ENCODE measurements at regions not wholly inside any gene's neighbourhood (a gene's known extent, or its start where the extent isn't known, plus 50 kb on each side); places are given as distances from the start of the nearest gene placed in this dataset.
"Not testable (repeated sequence)": the region's sequence is repeated elsewhere in the genome, so short reads cannot be mapped to it uniquely, and the experiment has no call there.

DNA sequence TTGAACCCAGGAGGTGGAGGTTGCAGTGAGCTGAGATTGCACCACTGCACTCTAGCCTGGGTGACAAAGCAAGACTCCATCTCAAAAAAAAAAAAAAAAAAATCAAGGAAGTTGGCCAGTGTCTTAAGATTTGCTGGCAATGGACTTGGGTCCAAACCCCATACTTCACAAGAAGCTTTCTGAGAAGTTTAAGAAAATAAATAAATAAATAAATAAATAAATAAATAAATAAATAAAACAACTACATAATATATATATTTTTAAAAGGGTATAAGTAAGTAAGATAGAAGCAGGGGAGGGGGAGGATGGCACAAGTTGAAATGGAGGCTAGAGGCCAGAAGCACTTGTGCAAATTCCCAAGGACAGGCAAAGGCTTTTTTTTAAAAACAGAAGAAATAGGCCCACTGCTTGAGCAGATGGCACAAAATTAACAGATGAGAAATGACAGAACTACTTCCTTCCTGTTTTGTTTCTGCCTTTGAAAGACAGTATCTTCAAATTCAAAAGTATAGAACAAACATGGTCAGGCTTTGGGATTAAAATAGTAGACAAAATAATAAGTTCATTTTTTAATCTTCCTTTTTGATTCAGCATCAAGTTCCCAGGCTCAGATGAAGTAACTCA, 287.7 kb downstream of the ALDH8A1 start:
- no peak for DNase-seq (ENCODE audit: low spot score)
- Histone ChIP-seq H2BK12ac (ENCODE audit: low read length) (no peak overlapping the region), H3K18ac (ENCODE audit: low read length) (no peak overlapping the region), H3K79me1 (ENCODE audit: low read depth, low read length) (no peaks in the 10 kb centered on the region), H4K91ac (ENCODE audit: low read depth, low read length, poor library complexity) (no peak overlapping the region), H3K27ac (replicated peaks; ENCODE audit: low read length) (no peak overlapping the region), H3K36me3 (replicated peaks in 1 of 2; ENCODE audit: control insufficient read depth in 2 of 2, insufficient read depth in 2 of 2, low read length in 2 of 2) (no peaks in the 10 kb centered on the region), H3K9ac (ENCODE audit: low read depth, low read length, poor library complexity) (no peak overlapping the region), H3K9me3 (replicated peaks in 1 of 2; ENCODE audit: control insufficient read depth in 2 of 2, insufficient read depth in 1 of 2, low read depth in 1 of 2, low read length in 2 of 2) (no peaks in the 10 kb centered on the region), H3K4ac (ENCODE audit: low read length) (no peak overlapping the region), H4K8ac (ENCODE audit: low read depth, low read length) (no peak overlapping the region), H3K23ac (ENCODE audit: low read depth, low read length, poor library complexity) (no peak overlapping the region), H3K4me2 (ENCODE audit: insufficient read depth, low read length, poor library complexity, severe bottlenecking) (no peak overlapping the region), H2AK5ac (ENCODE audit: low read depth, low read length) (no peak overlapping the region), H3K27me3 (ENCODE audit: control insufficient read depth in 3 of 3, insufficient read depth in 3 of 3, low read depth in 1 of 3, low read length in 3 of 3) (no peaks in the 10 kb centered on the region), H2AFZ (ENCODE audit: low read length) (no peak overlapping the region), H2BK5ac (ENCODE audit: low read length) (no peak overlapping the region), H3K4me1 (ENCODE audit: control insufficient read depth in 2 of 2, insufficient read depth in 1 of 2, low read depth in 1 of 2, low read length in 2 of 2) (peaks cover 0 to 3% of the 10 kb centered on the region in 2 donors), H2BK120ac (ENCODE audit: low read depth, low read length) (no peak overlapping the region), H3K14ac (ENCODE audit: low read length) (no peak overlapping the region), H3K4me3 (ENCODE audit: low read length in 2 of 2) (no peak overlapping the region), H2BK15ac (ENCODE audit: low read length) (no peak overlapping the region)

DNA sequence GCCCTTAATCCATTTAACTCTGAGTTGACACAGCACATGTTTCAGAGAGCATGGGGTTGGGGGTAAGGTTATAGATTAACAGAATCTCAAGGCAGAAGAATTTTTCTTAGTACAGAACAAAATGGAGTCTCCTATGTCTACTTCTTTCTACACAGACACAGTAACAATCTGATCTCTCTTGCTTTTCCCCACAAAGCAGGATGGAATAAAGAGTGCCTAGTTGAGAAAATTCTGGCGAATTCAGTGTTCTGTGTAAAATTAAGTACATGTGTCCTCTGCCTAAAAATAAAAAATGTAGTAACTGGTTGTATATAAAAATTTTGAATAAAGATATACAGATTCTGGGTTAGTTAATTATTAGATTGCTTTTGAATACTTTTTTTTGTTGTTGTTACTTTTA, 290.0 kb downstream of the ALDH8A1 start:
- not testable (repeated sequence) for H3K36me3 ChIP-seq (replicated peaks in 1 of 2; ENCODE audit: control insufficient read depth in 2 of 2, insufficient read depth in 2 of 2, low read length in 2 of 2); DNase-seq (ENCODE audit: low spot score); H3K23ac ChIP-seq (ENCODE audit: low read depth, low read length, poor library complexity); H2AK5ac ChIP-seq (ENCODE audit: low read depth, low read length); H3K9ac ChIP-seq (ENCODE audit: low read depth, low read length, poor library complexity); H2BK12ac ChIP-seq (ENCODE audit: low read length); H3K27me3 ChIP-seq (ENCODE audit: control insufficient read depth in 3 of 3, insufficient read depth in 3 of 3, low read depth in 1 of 3, low read length in 3 of 3); H2BK120ac ChIP-seq (ENCODE audit: low read depth, low read length); H3K9me3 ChIP-seq (replicated peaks in 1 of 2; ENCODE audit: control insufficient read depth in 2 of 2, insufficient read depth in 1 of 2, low read depth in 1 of 2, low read length in 2 of 2); H2AFZ ChIP-seq (ENCODE audit: low read length); H3K4me3 ChIP-seq (ENCODE audit: low read length in 2 of 2); H3K4me1 ChIP-seq (ENCODE audit: control insufficient read depth in 2 of 2, insufficient read depth in 1 of 2, low read depth in 1 of 2, low read length in 2 of 2); H2BK5ac ChIP-seq (ENCODE audit: low read length); H3K4ac ChIP-seq (ENCODE audit: low read length); H4K8ac ChIP-seq (ENCODE audit: low read depth, low read length); H2BK15ac ChIP-seq (ENCODE audit: low read length); H3K27ac ChIP-seq (replicated peaks; ENCODE audit: low read length); H4K91ac ChIP-seq (ENCODE audit: low read depth, low read length, poor library complexity); H3K18ac ChIP-seq (ENCODE audit: low read length); H3K14ac ChIP-seq (ENCODE audit: low read length); H3K79me1 ChIP-seq (ENCODE audit: low read depth, low read length); H3K4me2 ChIP-seq (ENCODE audit: insufficient read depth, low read length, poor library complexity, severe bottlenecking)
- WGBS, 2 donors (ENCODE audit: extremely low coverage in 2 of 2, insufficient read length in 2 of 2, insufficient replicate concordance in 1 of 2) = no CpG with 5 or more reads among the region's 1 CpG

DNA sequence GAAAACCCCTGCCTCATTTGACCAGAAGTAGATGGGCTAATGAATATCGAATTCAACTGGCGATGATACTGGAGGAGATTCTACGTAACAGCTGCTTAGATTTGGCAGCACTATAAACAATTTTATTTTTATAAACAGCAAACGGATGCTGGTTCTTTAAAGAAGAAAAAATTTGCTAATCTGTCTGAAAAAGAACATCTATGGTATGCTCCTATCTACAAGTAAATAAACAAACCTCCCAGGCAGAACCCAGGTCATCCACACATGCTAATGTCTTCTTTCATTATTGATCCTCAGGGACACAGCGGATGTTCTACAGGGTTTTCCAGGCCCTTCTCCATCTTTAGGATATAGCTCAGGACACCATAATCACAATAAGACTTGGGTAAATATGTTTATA, 291.3 kb downstream of the ALDH8A1 start:
- Histone ChIP-seq H4K91ac (ENCODE audit: low read depth, low read length, poor library complexity) (no peak overlapping the region), H3K79me1 (ENCODE audit: low read depth, low read length) (no peaks in the 10 kb centered on the region), H3K4me2 (ENCODE audit: insufficient read depth, low read length, poor library complexity, severe bottlenecking) (no peak overlapping the region), H3K4ac (ENCODE audit: low read length) (no peak overlapping the region), H4K8ac (ENCODE audit: low read depth, low read length) (no peak overlapping the region), H2BK120ac (ENCODE audit: low read depth, low read length) (no peak overlapping the region), H2BK12ac (ENCODE audit: low read length) (no peak overlapping the region), H3K36me3 (replicated peaks in 1 of 2; ENCODE audit: control insufficient read depth in 2 of 2, insufficient read depth in 2 of 2, low read length in 2 of 2) (no peaks in the 10 kb centered on the region), H3K18ac (ENCODE audit: low read length) (no peak overlapping the region), H3K27ac (replicated peaks; ENCODE audit: low read length) (no peak overlapping the region), H2BK15ac (ENCODE audit: low read length) (no peak overlapping the region), H3K4me1 (ENCODE audit: control insufficient read depth in 2 of 2, insufficient read depth in 1 of 2, low read depth in 1 of 2, low read length in 2 of 2) (peaks cover 0 to 3% of the 10 kb centered on the region in 2 donors), H3K14ac (ENCODE audit: low read length) (no peak overlapping the region), H2BK5ac (ENCODE audit: low read length) (no peak overlapping the region), H3K27me3 (ENCODE audit: control insufficient read depth in 3 of 3, insufficient read depth in 3 of 3, low read depth in 1 of 3, low read length in 3 of 3) (no peaks in the 10 kb centered on the region), H3K9ac (ENCODE audit: low read depth, low read length, poor library complexity) (no peak overlapping the region), H3K9me3 (replicated peaks in 1 of 2; ENCODE audit: control insufficient read depth in 2 of 2, insufficient read depth in 1 of 2, low read depth in 1 of 2, low read length in 2 of 2) (no peaks in the 10 kb centered on the region), H3K4me3 (ENCODE audit: low read length in 2 of 2) (no peak overlapping the region), H2AK5ac (ENCODE audit: low read depth, low read length) (no peak overlapping the region), H3K23ac (ENCODE audit: low read depth, low read length, poor library complexity) (no peak overlapping the region), H2AFZ (ENCODE audit: low read length) (no peak overlapping the region)
- WGBS, 2 donors (ENCODE audit: extremely low coverage in 2 of 2, insufficient read length in 2 of 2, insufficient replicate concordance in 1 of 2) = no CpG with 5 or more reads among the region's 5 CpGs
- DNase-seq (ENCODE audit: low spot score) = no peak

DNA sequence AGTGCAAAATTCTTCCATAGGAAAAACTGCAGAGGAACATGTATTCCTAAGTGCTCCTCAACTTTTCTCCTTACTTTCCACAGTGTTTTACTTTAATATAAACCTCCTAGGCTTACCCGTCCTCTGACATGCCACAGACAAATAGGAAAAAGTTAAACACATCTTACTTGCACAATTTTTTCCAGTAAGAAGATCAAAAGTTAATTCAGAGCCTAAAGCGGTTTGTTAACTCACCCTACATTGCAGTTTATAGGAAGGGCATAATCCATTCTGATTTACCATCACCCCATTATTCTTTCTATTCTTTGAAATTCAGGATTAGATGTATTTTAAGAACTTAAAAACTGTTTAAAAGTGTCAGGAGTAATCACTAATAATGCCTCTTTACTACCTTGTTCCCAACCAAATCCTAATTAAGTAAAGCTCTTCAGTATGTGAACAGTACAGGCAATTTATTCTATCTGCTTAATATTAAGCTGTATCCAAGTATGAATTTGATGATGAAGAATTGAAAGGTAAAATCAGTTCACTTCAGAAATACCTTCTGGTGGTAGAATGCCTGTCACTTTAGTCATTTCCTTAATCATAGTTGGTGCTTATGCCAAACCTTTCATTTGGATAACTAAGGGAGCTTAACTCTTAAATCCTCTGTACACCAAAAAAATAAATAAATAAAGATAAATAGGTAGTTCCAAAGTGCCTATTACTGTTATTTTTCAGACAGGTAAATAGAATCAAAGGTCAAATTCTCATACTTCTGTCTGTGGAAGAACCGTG, 292.0 kb downstream of the ALDH8A1 start:
- Histone ChIP-seq H2BK12ac (ENCODE audit: low read length) (no peak overlapping the region), H3K4me1 (ENCODE audit: control insufficient read depth in 2 of 2, insufficient read depth in 1 of 2, low read depth in 1 of 2, low read length in 2 of 2) (no peaks in the 10 kb centered on the region), H4K91ac (ENCODE audit: low read depth, low read length, poor library complexity) (no peak overlapping the region), H3K23ac (ENCODE audit: low read depth, low read length, poor library complexity) (no peak overlapping the region), H3K4ac (ENCODE audit: low read length) (no peak overlapping the region), H2BK5ac (ENCODE audit: low read length) (no peak overlapping the region), H3K14ac (ENCODE audit: low read length) (no peak overlapping the region), H3K18ac (ENCODE audit: low read length) (no peak overlapping the region), H2AK5ac (ENCODE audit: low read depth, low read length) (no peak overlapping the region), H3K79me1 (ENCODE audit: low read depth, low read length) (no peaks in the 10 kb centered on the region), H3K27me3 (ENCODE audit: control insufficient read depth in 3 of 3, insufficient read depth in 3 of 3, low read depth in 1 of 3, low read length in 3 of 3) (no peaks in the 10 kb centered on the region), H4K8ac (ENCODE audit: low read depth, low read length) (no peak overlapping the region), H3K9me3 (replicated peaks in 1 of 2; ENCODE audit: control insufficient read depth in 2 of 2, insufficient read depth in 1 of 2, low read depth in 1 of 2, low read length in 2 of 2) (no peaks in the 10 kb centered on the region), H3K9ac (ENCODE audit: low read depth, low read length, poor library complexity) (no peak overlapping the region), H3K36me3 (replicated peaks in 1 of 2; ENCODE audit: control insufficient read depth in 2 of 2, insufficient read depth in 2 of 2, low read length in 2 of 2) (no peaks in the 10 kb centered on the region), H3K4me2 (ENCODE audit: insufficient read depth, low read length, poor library complexity, severe bottlenecking) (no peak overlapping the region), H3K4me3 (ENCODE audit: low read length in 2 of 2) (no peak overlapping the region), H2BK15ac (ENCODE audit: low read length) (no peak overlapping the region), H3K27ac (replicated peaks; ENCODE audit: low read length) (no peak overlapping the region), H2BK120ac (ENCODE audit: low read depth, low read length) (no peak overlapping the region), H2AFZ (ENCODE audit: low read length) (no peak overlapping the region)
- DNase-seq (ENCODE audit: low spot score) = no peak
- WGBS, 2 donors (ENCODE audit: extremely low coverage in 2 of 2, insufficient read length in 2 of 2, insufficient replicate concordance in 1 of 2) = no CpG with 5 or more reads among the region's 3 CpGs

Measured in neuronal stem cell (in vitro differentiated cells).